MM.1S (cell line): ENCODE measurements at regions not wholly inside any gene's neighbourhood (a gene's known extent, or its start where the extent isn't known, plus 50 kb on each side); places are given as distances from the start of the nearest gene placed in this dataset.

Source experiments
- DNase-seq: peaks from one replicate; pipeline ENCODE4 v3.0.0-alpha.2; 2015
- H2AFZ ChIP-seq: fragments of 300-600 bp; sonication (generic); 2 replicates; pipeline ENCODE4 v1.6.0; 2016; ENCODE audit warnings: antibody characterized with exemption, low read length
- H3F3A ChIP-seq: fragments of 300-600 bp; sonication (generic); 2 replicates; pipeline ENCODE4 v1.6.1; 2016; ENCODE audit warnings: mild to moderate bottlenecking, antibody characterized with exemption, low read length, moderate library complexity, mixed read lengths; ENCODE audit not compliant: insufficient read depth
- H3K27ac ChIP-seq: fragments of 300-600 bp; sonication (generic); 2 replicates; pipeline ENCODE4 v1.5.1; 2016; ENCODE audit warnings: mild to moderate bottlenecking, low read length
- H3K27me3 ChIP-seq: fragments of 300-600 bp; sonication (generic); replicated peaks from 2 replicates; pipeline ENCODE4 v1.6.0; 2016; ENCODE audit warnings: low read length; ENCODE audit not compliant: insufficient read depth
- H3K36me3 ChIP-seq: fragments of 300-600 bp; sonication (generic); replicated peaks from 2 replicates; pipeline ENCODE4 v1.6.1; 2016; ENCODE audit warnings: mild to moderate bottlenecking, low read length, mixed read lengths; ENCODE audit not compliant: insufficient read depth
- H3K4me1 ChIP-seq: fragments of 300-600 bp; sonication (generic); 2 replicates; pipeline ENCODE4 v1.6.1; 2016; ENCODE audit warnings: low read length, mixed read lengths
- H3K4me2 ChIP-seq: fragments of 300-600 bp; sonication (generic); 2 replicates; pipeline ENCODE4 v1.6.0; 2016; ENCODE audit warnings: low read depth, low read length
- H3K4me3 ChIP-seq: fragments of 300-600 bp; sonication (generic); 2 replicates; pipeline ENCODE4 v1.5.1; 2016; ENCODE audit warnings: low read length, mixed read lengths
- H3K79me2 ChIP-seq: fragments of 300-600 bp; sonication (generic); 2 replicates; pipeline ENCODE4 v1.6.1; 2016; ENCODE audit warnings: mixed run types, low read length, mixed read lengths
- H3K9ac ChIP-seq: fragments of 300-600 bp; sonication (generic); 2 replicates; pipeline ENCODE4 v1.6.1; 2016; ENCODE audit warnings: low read length, mixed read lengths
- H3K9me2 ChIP-seq: fragments of 300-600 bp; sonication (generic); replicated peaks from 2 replicates; pipeline ENCODE4 v1.6.1; 2016; ENCODE audit warnings: mild to moderate bottlenecking, low read length, mixed read lengths; ENCODE audit not compliant: insufficient read depth
- H3K9me3 ChIP-seq: fragments of 300-600 bp; sonication (generic); replicated peaks from 2 replicates; pipeline ENCODE4 v1.6.1; 2016; ENCODE audit warnings: mild to moderate bottlenecking, low read length, mixed read lengths; ENCODE audit not compliant: insufficient read depth
- H4K20me1 ChIP-seq: fragments of 300-600 bp; sonication (generic); 2 replicates; pipeline ENCODE4 v1.6.1; 2016; ENCODE audit warnings: mild to moderate bottlenecking, low read length, moderate library complexity, mixed read lengths; ENCODE audit not compliant: insufficient read depth
- EZH2 ChIP-seq: fragments of 300-600 bp; sonication (generic); optimal IDR thresholded peaks from 2 replicates; pipeline ENCODE3; 2017; ENCODE audit warnings: low read depth, mild to moderate bottlenecking, antibody characterized with exemption, low read length, mixed read lengths
- EZH2phosphoT487 ChIP-seq: fragments of 300-600 bp; sonication (generic); IDR thresholded peaks from 2 replicates; pipeline ENCODE4 v1.6.1; 2018; ENCODE audit warnings: antibody characterized with exemption, low read length
- TF ChIP-seq, protein P1 (sequence below): fragments of 300-600 bp; sonication (generic); IDR thresholded peaks from 2 replicates; pipeline ENCODE4 v1.5.1; 2016; ENCODE audit warnings: antibody characterized with exemption, low read length, mixed read lengths

- no peak for DNase-seq
- Histone ChIP-seq H3K9me3 (no peaks in the 10 kb centered on the region), H2AFZ (no peak overlapping the region), H4K20me1 (no peaks in the 10 kb centered on the region), H3K4me1 (no peaks in the 10 kb centered on the region), H3K4me2 (no peak overlapping the region), H3K27me3 (no peaks in the 10 kb centered on the region), H3K9ac (no peak overlapping the region), H3K79me2 (no peaks in the 10 kb centered on the region), H3F3A (no peaks in the 10 kb centered on the region), H3K27ac (no peak overlapping the region), H3K36me3 (no peaks in the 10 kb centered on the region), H3K9me2 (no peaks in the 10 kb centered on the region), H3K4me3 (no peak overlapping the region)
- TF ChIP-seq, protein P1, sequence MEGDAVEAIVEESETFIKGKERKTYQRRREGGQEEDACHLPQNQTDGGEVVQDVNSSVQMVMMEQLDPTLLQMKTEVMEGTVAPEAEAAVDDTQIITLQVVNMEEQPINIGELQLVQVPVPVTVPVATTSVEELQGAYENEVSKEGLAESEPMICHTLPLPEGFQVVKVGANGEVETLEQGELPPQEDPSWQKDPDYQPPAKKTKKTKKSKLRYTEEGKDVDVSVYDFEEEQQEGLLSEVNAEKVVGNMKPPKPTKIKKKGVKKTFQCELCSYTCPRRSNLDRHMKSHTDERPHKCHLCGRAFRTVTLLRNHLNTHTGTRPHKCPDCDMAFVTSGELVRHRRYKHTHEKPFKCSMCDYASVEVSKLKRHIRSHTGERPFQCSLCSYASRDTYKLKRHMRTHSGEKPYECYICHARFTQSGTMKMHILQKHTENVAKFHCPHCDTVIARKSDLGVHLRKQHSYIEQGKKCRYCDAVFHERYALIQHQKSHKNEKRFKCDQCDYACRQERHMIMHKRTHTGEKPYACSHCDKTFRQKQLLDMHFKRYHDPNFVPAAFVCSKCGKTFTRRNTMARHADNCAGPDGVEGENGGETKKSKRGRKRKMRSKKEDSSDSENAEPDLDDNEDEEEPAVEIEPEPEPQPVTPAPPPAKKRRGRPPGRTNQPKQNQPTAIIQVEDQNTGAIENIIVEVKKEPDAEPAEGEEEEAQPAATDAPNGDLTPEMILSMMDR = no peak
- TF ChIP-seq EZH2 (no peak), EZH2phosphoT487 (no peak)
These were observed 235.6 kb downstream of the RNF152 start for GRCh38 chr18:61657066-61657732.

GRCh38 chr18:61655630-61656029 is 237.2 kb downstream of the RNF152 start:
- no peaks in the 10 kb centered on the region for H3K9me2 ChIP-seq
- H3K27ac ChIP-seq = no peak overlapping the region
- no peaks in the 10 kb centered on the region for H3F3A ChIP-seq
- H3K36me3 ChIP-seq = no peaks in the 10 kb centered on the region
- no peak overlapping the region for H2AFZ ChIP-seq
- no peak for DNase-seq
- no peaks in the 10 kb centered on the region for H3K27me3 ChIP-seq
- no peak overlapping the region for H3K4me2 ChIP-seq
- no peak overlapping the region for H3K9ac ChIP-seq
- H4K20me1 ChIP-seq = no peaks in the 10 kb centered on the region
- TF ChIP-seq, protein P1 = no peak
- TF ChIP-seq EZH2phosphoT487 = no peak
- TF ChIP-seq EZH2 = no peak
- H3K4me3 ChIP-seq = no peak overlapping the region
- H3K79me2 ChIP-seq = no peaks in the 10 kb centered on the region
- no peaks in the 10 kb centered on the region for H3K4me1 ChIP-seq
- H3K9me3 ChIP-seq = no peaks in the 10 kb centered on the region

DNA sequence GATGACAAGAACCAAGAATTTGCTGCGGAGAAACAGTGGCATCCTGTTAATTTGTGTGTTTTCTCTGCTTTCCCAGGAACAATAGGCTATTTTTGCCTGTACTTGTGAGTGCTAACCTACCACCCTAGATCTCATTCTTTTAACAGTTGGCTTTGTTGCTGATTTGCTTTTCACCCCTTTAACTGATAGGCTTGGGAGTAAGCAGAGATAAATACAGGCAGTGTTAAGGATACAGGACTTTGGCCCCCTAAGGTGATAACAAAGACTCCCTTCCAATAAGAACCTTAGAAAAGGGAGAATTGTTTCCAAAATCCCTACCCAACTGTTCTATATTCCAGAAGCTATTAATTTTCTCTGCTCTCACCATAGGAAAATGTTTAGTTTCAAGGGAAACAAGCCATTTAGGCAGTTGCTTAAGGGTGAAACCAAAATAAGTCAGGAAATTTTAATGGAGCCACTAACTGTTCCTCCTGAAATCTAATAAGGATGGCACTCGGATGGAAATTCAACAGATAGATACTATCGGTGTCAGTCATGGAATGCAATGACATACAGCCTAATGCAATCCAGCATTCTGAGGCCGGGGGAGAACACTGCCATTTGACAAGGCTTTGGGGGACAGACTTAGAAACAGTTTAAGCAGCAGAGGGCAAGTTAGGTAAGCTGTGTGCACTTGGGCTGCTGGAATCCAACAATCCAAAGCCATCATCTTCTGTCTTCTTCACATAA is 238.8 kb downstream of the RNF152 start:
- H3K79me2 ChIP-seq = no peaks in the 10 kb centered on the region
- H3K4me2 ChIP-seq = no peak overlapping the region
- H3K27me3 ChIP-seq = no peaks in the 10 kb centered on the region
- H3K9me2 ChIP-seq = no peaks in the 10 kb centered on the region
- TF ChIP-seq EZH2phosphoT487 (no peak), EZH2 (no peak)
- TF ChIP-seq, protein P1 = no peak
- no peaks in the 10 kb centered on the region for H3K9me3 ChIP-seq
- H3F3A ChIP-seq = no peaks in the 10 kb centered on the region
- H3K27ac ChIP-seq = no peak overlapping the region
- H3K36me3 ChIP-seq = no peaks in the 10 kb centered on the region
- H3K4me3 ChIP-seq = no peak overlapping the region
- no peak for DNase-seq
- no peak overlapping the region for H3K9ac ChIP-seq
- no peaks in the 10 kb centered on the region for H4K20me1 ChIP-seq
- H3K4me1 ChIP-seq = no peaks in the 10 kb centered on the region
- H2AFZ ChIP-seq = no peak overlapping the region
